Neutrophil (primary cell): ENCODE measurements at regions not wholly inside any gene's neighbourhood (a gene's known extent, or its start where the extent isn't known, plus 50 kb on each side); places are given as distances from the start of the nearest gene placed in this dataset.

ENCODE experiments used
- H3K27ac ChIP-seq: fragments of 200-600 bp; sonication (generic); 2 replicates; pipeline ENCODE4 v1.5.1; 2016; ENCODE audit warnings: mild to moderate bottlenecking, moderate library complexity
- H3K27me3 ChIP-seq: fragments of 200-600 bp; sonication (generic); 2 replicates; pipeline ENCODE4 v1.6.0; 2016; ENCODE audit warnings: mild to moderate bottlenecking
- H3K36me3 ChIP-seq: fragments of 200-600 bp; sonication (generic); 2 replicates; pipeline ENCODE4 v1.5.1; 2017
- H3K4me1 ChIP-seq, 2 experiments: fragments of 200-600 bp in 1 of 2; sonication (generic) in 1 of 2; 1 replicate in 1 of 2; 2 replicates in 1 of 2; pipeline versions ENCODE4 v1.5.1 to v1.6.1; 2013 to 2016; ENCODE audit warnings: low read depth in 1 of 2, low read length in 1 of 2, mild to moderate bottlenecking in 1 of 2, moderate library complexity in 1 of 2; ENCODE audit not compliant: control insufficient read depth in 1 of 2, insufficient read depth in 1 of 2
- H3K4me3 ChIP-seq, 2 experiments: fragments of 200-600 bp in 1 of 2; sonication (generic) in 1 of 2; 1 replicate in 1 of 2; 2 replicates in 1 of 2; pipeline ENCODE4 v1.5.1; 2013 to 2016; ENCODE audit warnings: low read depth in 1 of 2, low read length in 1 of 2, mild to moderate bottlenecking in 1 of 2, moderate library complexity in 1 of 2
- H3K9me3 ChIP-seq: fragments of 200-600 bp; sonication (generic); 2 replicates; pipeline ENCODE4 v1.5.1; 2016
- CTCF ChIP-seq: fragments of 200-600 bp; sonication (generic); IDR thresholded peaks from 2 replicates; pipeline ENCODE4 v1.5.1; 2016; ENCODE audit warnings: antibody characterized with exemption

- H3K4me1 ChIP-seq = no peaks in the 10 kb centered on the region
- no peaks in the 10 kb centered on the region for H3K27me3 ChIP-seq
- H3K36me3 ChIP-seq = no peaks in the 10 kb centered on the region
- H3K27ac ChIP-seq = no peak overlapping the region
- no peak overlapping the region for H3K4me3 ChIP-seq
- no peak for TF ChIP-seq CTCF
- H3K9me3 ChIP-seq = no peaks in the 10 kb centered on the region
Observed at GRCh38 chr4:132317923-132318322, 831.2 kb upstream of the PCDH10 start.

- no peak for TF ChIP-seq CTCF
- H3K9me3 ChIP-seq = no peaks in the 10 kb centered on the region
- H3K36me3 ChIP-seq = no peaks in the 10 kb centered on the region
- no peaks in the 10 kb centered on the region for H3K4me1 ChIP-seq
- no peak overlapping the region for H3K4me3 ChIP-seq
- no peaks in the 10 kb centered on the region for H3K27me3 ChIP-seq
- no peak overlapping the region for H3K27ac ChIP-seq
Observed at GRCh38 chr4:132328761-132329160, 820.3 kb upstream of the PCDH10 start.

- no peak overlapping the region for H3K27ac ChIP-seq
- H3K4me1 ChIP-seq = no peaks in the 10 kb centered on the region
- H3K36me3 ChIP-seq = no peaks in the 10 kb centered on the region
- no peak for TF ChIP-seq CTCF
- no peaks in the 10 kb centered on the region for H3K27me3 ChIP-seq
- H3K4me3 ChIP-seq = no peak overlapping the region
- no peaks in the 10 kb centered on the region for H3K9me3 ChIP-seq
Observed at GRCh38 chr4:132330994-132331393, 818.1 kb upstream of the PCDH10 start.

- Histone ChIP-seq H3K27ac (no peak overlapping the region), H3K4me1 (no peaks in the 10 kb centered on the region), H3K36me3 (no peaks in the 10 kb centered on the region), H3K4me3 (no peak overlapping the region), H3K27me3 (no peaks in the 10 kb centered on the region), H3K9me3 (no peaks in the 10 kb centered on the region)
- TF ChIP-seq CTCF = no peak
Observed at GRCh38 chr4:132332932-132333723, 816.0 kb upstream of the PCDH10 start.

GRCh38 chr4:132333724-132334047 is 815.4 kb upstream of the PCDH10 start:
- TF ChIP-seq CTCF = no peak
- no peaks in the 10 kb centered on the region for H3K27me3 ChIP-seq
- H3K9me3 ChIP-seq = no peaks in the 10 kb centered on the region
- H3K4me3 ChIP-seq = no peak overlapping the region
- no peaks in the 10 kb centered on the region for H3K4me1 ChIP-seq
- H3K36me3 ChIP-seq = no peaks in the 10 kb centered on the region
- no peak overlapping the region for H3K27ac ChIP-seq
